HepG2 (cell line): ENCODE measurements at regions not wholly inside any gene's neighbourhood (a gene's known extent, or its start where the extent isn't known, plus 50 kb on each side); places are given as distances from the start of the nearest gene placed in this dataset.

ENCODE experiments used
- ATAC-seq: fragments of 200-7000 bp; cut with Tn5 transposase; 3 replicates; pipeline ENCODE4 v1.9.1; 2020; ENCODE audit warnings: mild to moderate bottlenecking, moderate library complexity
- BruUV-seq: library from RNA; stranded (reverse); fragments of 400-500 nt; replicated peaks from 2 replicates; lab custom pipeline; 2021; lab: Mats Ljungman, UMichigan
- CTCF ChIA-PET: fragments of 300-600 bp; formaldehyde crosslinking; extraction: SDS; loops from one replicate; lab custom pipeline; 2021; ENCODE audit warnings: low total read pairs, inconsistent platforms, low intra/inter-chr PET ratio; lab: Yijun Ruan, JAX
- POLR2A ChIA-PET: fragments of 350-600 bp; sonication (Branson Sonifier 250); formaldehyde crosslinking; loops from one replicate; lab custom pipeline; 2020; ENCODE audit warnings: antibody characterized with exemption, inconsistent platforms; lab: Yijun Ruan, JAX
- DNase-seq: peaks from one replicate; pipeline ENCODE4 v3.0.0-alpha.2; 2015; ENCODE audit warnings: low spot score
- FAIRE-seq: peaks from 3 replicates; lab custom pipeline; 2011; peaks lifted over from hg19 to GRCh38; lab: Jason Lieb, UNC
- H2AFZ ChIP-seq: one replicate; pipeline ENCODE4 v1.6.1; 2011; ENCODE audit warnings: low read length, inconsistent platforms
- H3K27ac ChIP-seq: fragments of 300-600 bp; 3 replicates; pipeline ENCODE4 v1.8.0; 2011; ENCODE audit warnings: mixed run types, mild to moderate bottlenecking, mixed read lengths, low read length, inconsistent platforms; ENCODE audit not compliant: insufficient read depth; ENCODE audit errors: extremely low read length
- H3K27me3 ChIP-seq, 2 experiments: fragments of 200-600 bp in 1 of 2; 2 replicates in 1 of 2; 3 replicates in 1 of 2; pipeline versions ENCODE4 v1.6.0 to v1.8.0; 2011; ENCODE audit warnings: low read length in 2 of 2, mild to moderate bottlenecking in 2 of 2, moderate library complexity in 2 of 2, inconsistent platforms in 1 of 2; ENCODE audit not compliant: insufficient read depth in 2 of 2, control insufficient read depth in 1 of 2
- H3K36me3 ChIP-seq, 2 experiments: fragments of 200-600 bp in 1 of 2; replicated peaks in 1 of 2; 2 replicates in 1 of 2; 3 replicates in 1 of 2; pipeline versions ENCODE4 v1.5.1 to v1.8.0; 2011; ENCODE audit warnings: low read length in 2 of 2, inconsistent platforms in 1 of 2; ENCODE audit not compliant: insufficient read depth in 2 of 2, control insufficient read depth in 1 of 2
- H3K4me1 ChIP-seq: 2 replicates; pipeline ENCODE4 v1.5.1; 2012; ENCODE audit warnings: low read length, inconsistent platforms; ENCODE audit not compliant: insufficient read depth
- H3K4me2 ChIP-seq: 2 replicates; pipeline ENCODE4 v1.6.0; 2011; ENCODE audit warnings: low read depth, low read length, inconsistent platforms
- H3K4me3 ChIP-seq, 3 experiments: fragments of 200-600 bp in 1 of 3; sonication (generic), shearing (Covaris generic) in 1 of 3; replicated peaks in 1 of 3; 2 replicates each; pipeline ENCODE4 v1.5.1; 2011 to 2016; ENCODE audit warnings: low read length in 3 of 3, inconsistent platforms in 2 of 3, low read depth in 2 of 3, mild to moderate bottlenecking in 2 of 3, control low read depth in 1 of 3, mixed read lengths in 1 of 3; ENCODE audit not compliant: insufficient read depth in 1 of 3
- H3K79me2 ChIP-seq: one replicate; pipeline ENCODE4 v1.6.1; 2011; ENCODE audit warnings: low read length, inconsistent platforms; ENCODE audit not compliant: insufficient read depth
- H3K9ac ChIP-seq: 2 replicates; pipeline ENCODE4 v1.6.0; 2011; ENCODE audit warnings: mild to moderate bottlenecking, low read depth, low read length, inconsistent platforms; ENCODE audit not compliant: insufficient read depth
- H3K9me3 ChIP-seq: 2 replicates; pipeline ENCODE4 v1.5.1; 2012; ENCODE audit warnings: mild to moderate bottlenecking, low read length
- H4K20me1 ChIP-seq: 2 replicates; pipeline ENCODE4 v1.6.0; 2011; ENCODE audit warnings: inconsistent platforms, mild to moderate bottlenecking, low read length, moderate library complexity; ENCODE audit not compliant: insufficient read depth
- ATRX ChIP-seq: sonication (generic); formaldehyde crosslinking; IDR thresholded peaks from 2 replicates; pipeline ENCODE4 v1.4.0; 2020; ENCODE audit warnings: missing genetic modification reagents, borderline replicate concordance
- GABPA ChIP-seq, 2 experiments: IDR thresholded peaks; 2 replicates each; pipeline ENCODE4 v1.6.1; 2011 to 2016; ENCODE audit warnings: low read depth in 2 of 2, low read length in 1 of 2, missing biosample characterization in 1 of 2, missing genetic modification characterization in 1 of 2
- HOXD1 ChIP-seq: sonication (generic); formaldehyde crosslinking; IDR thresholded peaks from 2 replicates; pipeline ENCODE4 v1.5.0; 2020; ENCODE audit warnings: missing genetic modification reagents
- NFIB ChIP-seq: sonication (generic); formaldehyde crosslinking; IDR thresholded peaks from 2 replicates; pipeline ENCODE4 v1.9.0; 2021; ENCODE audit warnings: missing genetic modification reagents, mild to moderate bottlenecking, borderline replicate concordance
- PRMT3 ChIP-seq: sonication (generic); formaldehyde crosslinking; IDR thresholded peaks from 2 replicates; pipeline ENCODE4 v1.8.1; 2022; ENCODE audit warnings: low read depth, mild to moderate bottlenecking, moderate library complexity, missing genetic modification reagents, borderline replicate concordance
- PTBP1 ChIP-seq: fragments of 200-400 bp; formaldehyde crosslinking; IDR thresholded peaks from 2 replicates; pipeline ENCODE4 v1.6.1; 2018; ENCODE audit warnings: low read length, low read depth; ENCODE audit not compliant: poor library complexity, severe bottlenecking
- REL ChIP-seq: sonication (generic); formaldehyde crosslinking; conservative IDR thresholded peaks from 2 replicates; pipeline ENCODE4 v1.8.0; 2022; ENCODE audit warnings: mild to moderate bottlenecking, missing genetic modification reagents, moderate library complexity
- RFX5 ChIP-seq: IDR thresholded peaks from 2 replicates; pipeline ENCODE4 v1.6.1; 2011; ENCODE audit warnings: low read depth, low read length, improper control_type of control experiment
- RORA ChIP-seq: sonication (generic); formaldehyde crosslinking; IDR thresholded peaks from 2 replicates; pipeline ENCODE4 v1.5.0; 2020; ENCODE audit warnings: mild to moderate bottlenecking, missing genetic modification reagents, moderate library complexity
- SNAPC2 ChIP-seq: sonication (generic); formaldehyde crosslinking; IDR thresholded peaks from 2 replicates; pipeline ENCODE4 v1.8.1; 2022; ENCODE audit warnings: mild to moderate bottlenecking, missing genetic modification reagents
- SP1 ChIP-seq, 2 experiments: fragments of 450-650 bp in 1 of 2; sonication (generic) in 1 of 2; formaldehyde crosslinking in 1 of 2; IDR thresholded peaks; 2 replicates each; pipeline versions ENCODE4 v1.4.0 to v1.6.1; 2016 to 2020; ENCODE audit warnings: missing genetic modification reagents in 1 of 2
- SSRP1 ChIP-seq: IDR thresholded peaks from 2 replicates; pipeline ENCODE4 v1.6.1; 2016; ENCODE audit warnings: control low read depth
- TBL1XR1 ChIP-seq: fragments of 150-350 bp; IDR thresholded peaks from 2 replicates; pipeline ENCODE4 v1.6.1; 2014; ENCODE audit warnings: borderline replicate concordance, low read length; ENCODE audit not compliant: partially characterized antibody
- ZNF207 ChIP-seq: fragments of 450-650 bp; IDR thresholded peaks from 2 replicates; pipeline ENCODE4 v1.6.1; 2016; ENCODE audit warnings: antibody characterized with exemption, borderline replicate concordance
- ZNF468 ChIP-seq: sonication (generic); formaldehyde crosslinking; IDR thresholded peaks from 2 replicates; pipeline ENCODE4 v1.8.0; 2022; ENCODE audit warnings: mild to moderate bottlenecking, moderate library complexity, missing genetic modification reagents
- ZNF7 ChIP-seq: IDR thresholded peaks from 2 replicates; pipeline ENCODE4 v1.6.1; 2016; ENCODE audit warnings: missing biosample characterization, missing genetic modification reagents
- ZNF878 ChIP-seq: sonication (generic); formaldehyde crosslinking; IDR thresholded peaks from 2 replicates; pipeline ENCODE4 v1.8.1; 2023; ENCODE audit warnings: mild to moderate bottlenecking, missing genetic modification reagents, moderate library complexity
- WGBS: methylation state at CpG from one replicate; pipeline ENCODE4 v1.1.6; 2017; ENCODE audit warnings: low lambda C conversion rate; 5-methylcytosine and 5-hydroxymethylcytosine counted together
- in situ Hi-C: cut with HindIII; loops from 2 replicates; pipeline ENCODE4 v1.10.0; 2017; ENCODE audit warnings: low pct_unique_long_range_greater_than_20kb; ENCODE audit not compliant: extremely low pct_ligation_motif_present
- intact Hi-C: fragments of 100-400 bp; cut with micrococcal nuclease; formaldehyde crosslinking; loops from one replicate; pipeline ENCODE4 v1.10.0; 2022; ENCODE audit not compliant: unreplicated experiment
- TF ChIP-seq, protein P1 (sequence below): sonication (generic); formaldehyde crosslinking; IDR thresholded peaks from 2 replicates; pipeline ENCODE4 v1.8.1; 2023; ENCODE audit warnings: mild to moderate bottlenecking, missing genetic modification reagents
- TF ChIP-seq, protein P2 (sequence below): sonication (generic); formaldehyde crosslinking; IDR thresholded peaks from 2 replicates; pipeline ENCODE4 v1.5.0; 2020; ENCODE audit warnings: missing genetic modification reagents, mild to moderate bottlenecking, borderline replicate concordance
- TF ChIP-seq, protein P3 (sequence below): sonication (generic); formaldehyde crosslinking; IDR thresholded peaks from 2 replicates; pipeline ENCODE4 v1.4.0; 2020; ENCODE audit warnings: missing genetic modification reagents

- H3K9ac ChIP-seq, result no peak overlapping the region
- ChIA-PET CTCF (no interaction called here), POLR2A (no interaction called here)
- no peaks in the 10 kb centered on the region for H4K20me1 ChIP-seq
- ATAC-seq (no peak), DNase-seq (no peak), FAIRE-seq (no peak)
- WGBS, result 24% methylated on average over 9 of the region's 9 CpGs
- no TSS peak for BruUV-seq
- TF ChIP-seq ZNF207, result no peak
- no peak for TF ChIP-seq ZNF7 (CRISPR knock-in tag)
- TF ChIP-seq ZNF878, result no peak
- TF ChIP-seq RFX5, result no peak
- no peak for TF ChIP-seq PRMT3
- TF ChIP-seq, protein P1, sequence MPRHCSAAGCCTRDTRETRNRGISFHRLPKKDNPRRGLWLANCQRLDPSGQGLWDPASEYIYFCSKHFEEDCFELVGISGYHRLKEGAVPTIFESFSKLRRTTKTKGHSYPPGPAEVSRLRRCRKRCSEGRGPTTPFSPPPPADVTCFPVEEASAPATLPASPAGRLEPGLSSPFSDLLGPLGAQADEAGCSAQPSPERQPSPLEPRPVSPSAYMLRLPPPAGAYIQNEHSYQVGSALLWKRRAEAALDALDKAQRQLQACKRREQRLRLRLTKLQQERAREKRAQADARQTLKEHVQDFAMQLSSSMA (CRISPR knock-in tag), result no peak
- TF ChIP-seq PTBP1, result no peak
- no peak for TF ChIP-seq RORA (CRISPR knock-in tag)
- no peak for TF ChIP-seq REL (CRISPR knock-in tag)
- TF ChIP-seq GABPA (IDR thresholded peaks at IDR 0.05; ENCODE audit: low read depth, low read length), result no peak
- no peak for TF ChIP-seq GABPA (CRISPR knock-in tag; IDR thresholded peaks at IDR 0.05; ENCODE audit: low read depth)
- TF ChIP-seq SP1 (IDR thresholded peaks at IDR 0.05), result no peak
- TF ChIP-seq SP1 (CRISPR knock-in tag; IDR thresholded peaks at IDR 0.05), result no peak
- TF ChIP-seq HOXD1 (CRISPR knock-in tag), result no peak
- TF ChIP-seq TBL1XR1, result no peak
- TF ChIP-seq SSRP1, result no peak
- TF ChIP-seq ATRX (CRISPR knock-in tag), result no peak
- TF ChIP-seq NFIB (CRISPR knock-in tag), result no peak
- TF ChIP-seq, protein P2, sequence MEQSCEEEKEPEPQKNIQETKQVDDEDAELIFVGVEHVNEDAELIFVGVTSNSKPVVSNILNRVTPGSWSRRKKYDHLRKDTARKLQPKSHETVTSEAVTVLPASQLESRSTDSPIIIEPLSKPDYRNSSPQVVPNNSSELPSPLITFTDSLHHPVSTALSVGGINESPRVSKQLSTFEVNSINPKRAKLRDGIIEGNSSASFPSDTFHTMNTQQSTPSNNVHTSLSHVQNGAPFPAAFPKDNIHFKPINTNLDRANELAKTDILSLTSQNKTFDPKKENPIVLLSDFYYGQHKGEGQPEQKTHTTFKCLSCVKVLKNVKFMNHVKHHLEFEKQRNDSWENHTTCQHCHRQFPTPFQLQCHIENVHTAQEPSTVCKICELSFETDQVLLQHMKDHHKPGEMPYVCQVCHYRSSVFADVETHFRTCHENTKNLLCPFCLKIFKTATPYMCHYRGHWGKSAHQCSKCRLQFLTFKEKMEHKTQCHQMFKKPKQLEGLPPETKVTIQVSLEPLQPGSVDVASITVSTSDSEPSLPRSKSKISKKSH, result no peak
- TF ChIP-seq, protein P3, sequence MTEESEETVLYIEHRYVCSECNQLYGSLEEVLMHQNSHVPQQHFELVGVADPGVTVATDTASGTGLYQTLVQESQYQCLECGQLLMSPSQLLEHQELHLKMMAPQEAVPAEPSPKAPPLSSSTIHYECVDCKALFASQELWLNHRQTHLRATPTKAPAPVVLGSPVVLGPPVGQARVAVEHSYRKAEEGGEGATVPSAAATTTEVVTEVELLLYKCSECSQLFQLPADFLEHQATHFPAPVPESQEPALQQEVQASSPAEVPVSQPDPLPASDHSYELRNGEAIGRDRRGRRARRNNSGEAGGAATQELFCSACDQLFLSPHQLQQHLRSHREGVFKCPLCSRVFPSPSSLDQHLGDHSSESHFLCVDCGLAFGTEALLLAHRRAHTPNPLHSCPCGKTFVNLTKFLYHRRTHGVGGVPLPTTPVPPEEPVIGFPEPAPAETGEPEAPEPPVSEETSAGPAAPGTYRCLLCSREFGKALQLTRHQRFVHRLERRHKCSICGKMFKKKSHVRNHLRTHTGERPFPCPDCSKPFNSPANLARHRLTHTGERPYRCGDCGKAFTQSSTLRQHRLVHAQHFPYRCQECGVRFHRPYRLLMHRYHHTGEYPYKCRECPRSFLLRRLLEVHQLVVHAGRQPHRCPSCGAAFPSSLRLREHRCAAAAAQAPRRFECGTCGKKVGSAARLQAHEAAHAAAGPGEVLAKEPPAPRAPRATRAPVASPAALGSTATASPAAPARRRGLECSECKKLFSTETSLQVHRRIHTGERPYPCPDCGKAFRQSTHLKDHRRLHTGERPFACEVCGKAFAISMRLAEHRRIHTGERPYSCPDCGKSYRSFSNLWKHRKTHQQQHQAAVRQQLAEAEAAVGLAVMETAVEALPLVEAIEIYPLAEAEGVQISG (CRISPR knock-in tag), result no peak
- TF ChIP-seq SNAPC2 (CRISPR knock-in tag), result no peak
- TF ChIP-seq ZNF468 (CRISPR knock-in tag), result no peak
- no peak overlapping the region for H3K4me3 ChIP-seq
- H3K36me3 ChIP-seq, result no peaks in the 10 kb centered on the region
- intact Hi-C loops (no loop called here), in situ Hi-C loops (no loop called here)
- no peaks in the 10 kb centered on the region for H3K79me2 ChIP-seq
- H3K27ac ChIP-seq, result no peak overlapping the region
- H3K4me2 ChIP-seq, result no peak overlapping the region
- no peak overlapping the region for H2AFZ ChIP-seq
- H3K27me3 ChIP-seq, result no peaks in the 10 kb centered on the region
- no peaks in the 10 kb centered on the region for H3K9me3 ChIP-seq
- no peaks in the 10 kb centered on the region for H3K4me1 ChIP-seq
Observed at GRCh38 chr7:67435894-67436535, 439.4 kb downstream of the TYW1 start.
